EH (cell line): ENCODE measurements at regions not wholly inside any gene's neighbourhood (a gene's known extent, or its start where the extent isn't known, plus 50 kb on each side); places are given as distances from the start of the nearest gene placed in this dataset.

Source experiments
- DNase-seq: peaks from one replicate; pipeline ENCODE4 v3.0.0-alpha.2; 2015; ENCODE audit warnings: low read depth

GRCh38 chr1:23639460-23640095 is 52.0 kb upstream of the RPL11 start:
- DNase-seq, result no peak

GRCh38 chr1:23638786-23639241 is 52.8 kb upstream of the RPL11 start:
- DNase-seq, result peak; percentile 12

- DNase-seq, result peak; percentile 10
Measured at GRCh38 chr1:23638188-23638619, 53.4 kb upstream of the RPL11 start.

- DNase-seq, result no peak
Measured at GRCh38 chr1:23636009-23636408, 55.6 kb upstream of the RPL11 start.

GRCh38 chr1:23634840-23635651 is 56.6 kb upstream of the RPL11 start:
- peak; percentile 86 for DNase-seq

GRCh38 chr1:23634518-23634839 is 57.1 kb upstream of the RPL11 start:
- no peak for DNase-seq

- no peak for DNase-seq
Measured at GRCh38 chr1:23632479-23633160, 59.0 kb upstream of the RPL11 start.

GRCh38 chr1:23629708-23630290 is 61.8 kb upstream of the RPL11 start:
- DNase-seq, result no peak

- DNase-seq, result no peak
Measured at GRCh38 chr1:23628951-23629387, 62.6 kb upstream of the RPL11 start.

GRCh38 chr1:23627069-23627735 is 64.4 kb upstream of the RPL11 start:
- no peak for DNase-seq

GRCh38 chr1:23625929-23626535 is 65.6 kb upstream of the RPL11 start:
- no peak for DNase-seq

- no peak for DNase-seq
Measured at GRCh38 chr1:23625459-23625858, 66.1 kb upstream of the RPL11 start.

GRCh38 chr1:23624440-23624839 is 65.1 kb upstream of the ID3 start:
- DNase-seq, result no peak

GRCh38 chr1:23622284-23622683 is 63.0 kb upstream of the ID3 start:
- no peak for DNase-seq

GRCh38 chr1:23620605-23621004 is 61.3 kb upstream of the ID3 start:
- DNase-seq, result no peak

- peak; percentile 27 for DNase-seq
Measured at GRCh38 chr1:23619299-23620188, 60.2 kb upstream of the ID3 start.

GRCh38 chr1:23618586-23619083 is 59.3 kb upstream of the ID3 start:
- no peak for DNase-seq

GRCh38 chr1:23617084-23617521 is 57.8 kb upstream of the ID3 start:
- no peak for DNase-seq

GRCh38 chr1:23616292-23616824 is 57.1 kb upstream of the ID3 start:
- no peak for DNase-seq

- no peak for DNase-seq
Measured at GRCh38 chr1:23615852-23616251, 56.6 kb upstream of the ID3 start.
